ENCODE measurements at regions not wholly inside any gene's neighbourhood (a gene's known extent, or its start where the extent isn't known, plus 50 kb on each side); places are given as distances from the start of the nearest gene placed in this dataset.

DNA sequence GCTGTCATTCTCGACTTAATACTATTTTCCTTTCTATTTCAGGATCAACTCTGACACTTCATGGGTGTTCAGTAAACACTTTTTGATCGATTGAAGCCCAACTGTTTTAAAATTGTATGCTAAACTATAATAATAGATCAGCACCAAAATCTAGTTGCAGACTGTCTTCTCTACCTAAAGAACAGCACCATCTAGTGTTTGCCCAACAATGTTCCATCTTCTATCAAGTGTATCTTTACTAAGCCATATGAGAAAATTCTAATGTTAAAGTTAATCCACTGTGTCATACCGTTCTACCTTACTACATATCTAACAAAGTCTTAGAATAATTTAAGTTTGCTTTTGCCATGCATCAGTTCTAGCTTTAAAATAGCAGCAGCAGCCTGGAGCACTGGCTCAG is 113.0 kb upstream of the PRDX4 start:
- no peak for TF ChIP-seq EZH2 (IDR thresholded peaks at IDR 0.05; ENCODE audit: insufficient read depth, poor library complexity, severe bottlenecking)
- no peak for TF ChIP-seq EZH2phosphoT487 (IDR thresholded peaks at IDR 0.05; ENCODE audit: insufficient read depth, low read depth)

All from GM23248 (cell line).